ENCODE measurements at regions not wholly inside any gene's neighbourhood (a gene's known extent, or its start where the extent isn't known, plus 50 kb on each side); places are given as distances from the start of the nearest gene placed in this dataset.

DNA sequence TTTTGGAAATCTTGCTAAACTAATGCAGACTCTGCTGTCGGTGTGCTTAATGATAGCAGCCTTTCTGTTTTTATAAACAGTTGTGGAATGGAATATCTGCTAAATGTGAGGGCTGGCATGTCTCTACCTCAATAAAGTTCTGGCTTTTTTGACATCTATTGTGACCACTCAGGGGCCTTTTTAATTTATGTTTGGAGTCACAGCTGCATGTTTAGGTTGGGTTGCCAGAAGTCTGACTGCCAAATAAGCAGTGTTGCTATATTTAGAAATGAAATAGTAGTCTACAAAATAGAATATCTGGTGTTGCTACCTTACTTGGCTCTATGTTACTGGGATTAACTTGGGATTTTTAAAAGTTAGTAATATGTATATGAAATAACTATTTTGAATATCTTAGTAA is 125.1 kb upstream of the LOC128125822 start:
- TF ChIP-seq, protein P1, sequence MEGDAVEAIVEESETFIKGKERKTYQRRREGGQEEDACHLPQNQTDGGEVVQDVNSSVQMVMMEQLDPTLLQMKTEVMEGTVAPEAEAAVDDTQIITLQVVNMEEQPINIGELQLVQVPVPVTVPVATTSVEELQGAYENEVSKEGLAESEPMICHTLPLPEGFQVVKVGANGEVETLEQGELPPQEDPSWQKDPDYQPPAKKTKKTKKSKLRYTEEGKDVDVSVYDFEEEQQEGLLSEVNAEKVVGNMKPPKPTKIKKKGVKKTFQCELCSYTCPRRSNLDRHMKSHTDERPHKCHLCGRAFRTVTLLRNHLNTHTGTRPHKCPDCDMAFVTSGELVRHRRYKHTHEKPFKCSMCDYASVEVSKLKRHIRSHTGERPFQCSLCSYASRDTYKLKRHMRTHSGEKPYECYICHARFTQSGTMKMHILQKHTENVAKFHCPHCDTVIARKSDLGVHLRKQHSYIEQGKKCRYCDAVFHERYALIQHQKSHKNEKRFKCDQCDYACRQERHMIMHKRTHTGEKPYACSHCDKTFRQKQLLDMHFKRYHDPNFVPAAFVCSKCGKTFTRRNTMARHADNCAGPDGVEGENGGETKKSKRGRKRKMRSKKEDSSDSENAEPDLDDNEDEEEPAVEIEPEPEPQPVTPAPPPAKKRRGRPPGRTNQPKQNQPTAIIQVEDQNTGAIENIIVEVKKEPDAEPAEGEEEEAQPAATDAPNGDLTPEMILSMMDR (IDR thresholded peaks at IDR 0.05): no peak
- TF ChIP-seq MYC (IDR thresholded peaks at IDR 0.05; ENCODE audit: borderline replicate concordance, low read length): no peak
- TF ChIP-seq POLR2A (IDR thresholded peaks at IDR 0.05; ENCODE audit: low read length): no peak
- TF ChIP-seq, protein P2, sequence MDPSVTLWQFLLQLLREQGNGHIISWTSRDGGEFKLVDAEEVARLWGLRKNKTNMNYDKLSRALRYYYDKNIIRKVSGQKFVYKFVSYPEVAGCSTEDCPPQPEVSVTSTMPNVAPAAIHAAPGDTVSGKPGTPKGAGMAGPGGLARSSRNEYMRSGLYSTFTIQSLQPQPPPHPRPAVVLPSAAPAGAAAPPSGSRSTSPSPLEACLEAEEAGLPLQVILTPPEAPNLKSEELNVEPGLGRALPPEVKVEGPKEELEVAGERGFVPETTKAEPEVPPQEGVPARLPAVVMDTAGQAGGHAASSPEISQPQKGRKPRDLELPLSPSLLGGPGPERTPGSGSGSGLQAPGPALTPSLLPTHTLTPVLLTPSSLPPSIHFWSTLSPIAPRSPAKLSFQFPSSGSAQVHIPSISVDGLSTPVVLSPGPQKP (IDR thresholded peaks at IDR 0.05; ENCODE audit: low read depth, low read length): no peak
- no peak for TF ChIP-seq SMC3 (IDR thresholded peaks at IDR 0.05)
- no peak for TF ChIP-seq RFX5 (IDR thresholded peaks at IDR 0.05)
- TF ChIP-seq POLR2AphosphoS2 (conservative IDR thresholded peaks at IDR 0.05; ENCODE audit: low read length): no peak
- TF ChIP-seq RAD21 (conservative IDR thresholded peaks at IDR 0.05 in 1 of 2, IDR thresholded peaks at IDR 0.05 in 1 of 2): no peak
- TF ChIP-seq CHD4 (IDR thresholded peaks at IDR 0.05; ENCODE audit: borderline replicate concordance): no peak

Data from A549 (cell line).